GM21717 (cell line): ENCODE measurements at regions not wholly inside any gene's neighbourhood (a gene's known extent, or its start where the extent isn't known, plus 50 kb on each side); places are given as distances from the start of the nearest gene placed in this dataset.
"Not testable (repeated sequence)": the region's sequence is repeated elsewhere in the genome, so short reads cannot be mapped to it uniquely, and the experiment has no call there.

Experiments
- ATAC-seq: cut with Tn5 transposase; IDR thresholded peaks from one replicate; pipeline ENCODE4 v1.9.1; 2021; ENCODE audit warnings: mild to moderate bottlenecking, moderate library complexity; ENCODE audit not compliant: unreplicated experiment

- not testable (repeated sequence) for ATAC-seq
These were observed 189.1 kb downstream of the FOXD4L6 start for GRCh38 chr9:40939201-40939887.

- no peak for ATAC-seq
These were observed 193.1 kb downstream of the FOXD4L6 start for GRCh38 chr9:40935336-40935735.

- ATAC-seq = not testable (repeated sequence)
These were observed 194.0 kb downstream of the FOXD4L6 start for GRCh38 chr9:40934480-40934879.

- ATAC-seq = not testable (repeated sequence)
These were observed 198.1 kb downstream of the FOXD4L6 start for GRCh38 chr9:40930426-40930825.

GRCh38 chr9:40929488-40929845 lies 199.0 kb downstream of the FOXD4L6 start:
- not testable (repeated sequence) for ATAC-seq

- ATAC-seq = no peak
These were observed 199.5 kb downstream of the FOXD4L6 start for GRCh38 chr9:40928803-40929487.

GRCh38 chr9:40927851-40928802 lies 200.4 kb downstream of the FOXD4L6 start:
- no peak for ATAC-seq

- ATAC-seq = no peak
These were observed 201.2 kb downstream of the FOXD4L6 start for GRCh38 chr9:40927260-40927631.

- ATAC-seq = no peak
These were observed 201.8 kb downstream of the FOXD4L6 start for GRCh38 chr9:40926404-40927259.

- ATAC-seq = no peak
These were observed 203.3 kb downstream of the FOXD4L6 start for GRCh38 chr9:40925149-40925548.

GRCh38 chr9:40916399-40916783 lies 212.1 kb downstream of the FOXD4L6 start:
- not testable (repeated sequence) for ATAC-seq

GRCh38 chr9:40915660-40916398 lies 212.7 kb downstream of the FOXD4L6 start:
- not testable (repeated sequence) for ATAC-seq

GRCh38 chr9:40914772-40915659 lies 213.5 kb downstream of the FOXD4L6 start:
- ATAC-seq = no peak

- no peak for ATAC-seq
These were observed 214.4 kb downstream of the FOXD4L6 start for GRCh38 chr9:40913928-40914673.

- no peak for ATAC-seq
These were observed 215.3 kb downstream of the FOXD4L6 start for GRCh38 chr9:40913096-40913719.

- ATAC-seq = not testable (repeated sequence)
These were observed 215.8 kb downstream of the FOXD4L6 start for GRCh38 chr9:40912679-40913078.

GRCh38 chr9:40911647-40912046 lies 216.8 kb downstream of the FOXD4L6 start:
- ATAC-seq = no peak

- not testable (repeated sequence) for ATAC-seq
These were observed 217.5 kb downstream of the FOXD4L6 start for GRCh38 chr9:40910995-40911394.
